RCC 7860 (cell line): ENCODE measurements at regions not wholly inside any gene's neighbourhood (a gene's known extent, or its start where the extent isn't known, plus 50 kb on each side); places are given as distances from the start of the nearest gene placed in this dataset.

Source experiments
- DNase-seq: peaks from one replicate; pipeline ENCODE4 v3.0.0-alpha.2; 2015; ENCODE audit warnings: low spot score
- FAIRE-seq: peaks from 2 replicates; lab custom pipeline; 2012; peaks lifted over from hg19 to GRCh38; lab: Jason Lieb, UNC

DNA sequence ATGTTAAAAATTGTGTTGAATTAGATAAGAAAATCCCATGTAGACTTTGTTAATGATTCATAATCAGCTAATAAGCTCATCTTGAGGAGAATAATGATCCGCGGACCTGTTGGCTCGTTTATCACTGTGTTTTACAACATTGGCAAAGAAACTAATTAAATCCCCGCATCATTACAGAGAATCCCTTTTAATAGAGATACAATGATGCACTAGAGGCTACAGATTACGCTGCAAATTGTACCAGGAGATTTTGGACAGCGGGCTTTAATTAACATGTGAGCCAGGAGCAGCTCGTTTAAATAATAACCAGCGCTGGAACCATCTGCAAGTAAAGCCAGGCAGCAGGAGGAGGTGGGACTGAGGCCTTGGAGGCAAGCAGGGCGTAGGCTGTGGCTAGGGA, 280.3 kb upstream of the POU3F1 start:
- FAIRE-seq (no peak), DNase-seq (no peak)

DNA sequence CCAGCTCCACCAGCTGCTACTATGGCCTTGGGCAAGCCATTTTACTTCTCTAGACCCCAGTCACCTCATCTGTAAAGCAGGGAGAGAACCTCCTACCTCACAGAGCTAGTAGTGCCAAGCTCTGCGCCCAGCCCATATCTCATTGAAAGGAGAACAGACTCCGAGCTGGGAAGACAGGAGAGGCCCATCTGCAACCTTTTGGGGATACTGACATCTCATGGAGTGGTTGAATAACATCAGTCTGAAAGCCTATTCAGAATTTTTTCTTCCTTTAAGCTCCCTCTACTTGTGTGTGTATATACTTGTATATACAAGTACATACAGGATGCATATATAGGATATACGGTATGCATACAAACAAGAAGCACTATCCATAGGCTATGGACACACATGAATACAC, 279.5 kb upstream of the POU3F1 start:
- FAIRE-seq = no peak

DNA sequence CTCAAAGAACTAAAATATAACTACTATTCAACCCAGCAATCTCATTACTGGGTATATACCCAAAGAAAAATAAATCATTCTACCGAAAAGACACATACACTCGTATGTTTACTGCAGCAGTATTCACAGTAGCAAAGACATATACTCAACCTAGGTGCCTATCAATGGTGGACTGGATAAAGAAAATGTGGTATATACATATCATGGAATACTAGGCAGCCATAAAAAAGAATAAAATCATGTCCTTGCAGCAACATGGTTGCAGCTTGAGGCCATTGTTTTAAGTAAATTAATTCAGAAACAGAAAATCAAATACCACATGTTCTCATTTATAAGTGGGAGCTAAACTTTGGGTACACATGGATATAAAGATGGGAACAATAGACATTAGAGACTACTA, 266.2 kb upstream of the POU3F1 start:
- no peak for DNase-seq
- no peak for FAIRE-seq

More for the DNA sequence above, 279.5 kb upstream of the POU3F1 start:
- no peak for DNase-seq

DNA sequence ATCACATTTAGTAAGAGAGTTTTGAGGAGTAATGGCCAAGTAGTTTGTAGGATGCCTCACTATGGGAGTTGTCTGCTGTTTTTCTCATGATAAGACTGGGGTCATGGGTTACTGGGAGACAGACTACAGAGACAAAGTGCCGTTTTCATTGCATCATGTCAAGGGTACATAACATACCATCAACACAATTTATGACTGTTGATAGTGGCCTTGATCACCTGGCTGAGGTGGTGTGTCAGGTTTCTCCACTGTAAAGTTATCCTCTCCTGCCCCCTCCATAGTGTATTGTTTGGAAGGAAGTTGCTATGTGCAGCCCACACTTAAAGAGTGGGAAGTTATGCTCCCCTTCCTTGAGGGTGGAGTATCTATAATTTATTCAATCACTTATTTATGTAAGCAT, 263.5 kb upstream of the POU3F1 start:
- DNase-seq = no peak
- no peak for FAIRE-seq

DNA sequence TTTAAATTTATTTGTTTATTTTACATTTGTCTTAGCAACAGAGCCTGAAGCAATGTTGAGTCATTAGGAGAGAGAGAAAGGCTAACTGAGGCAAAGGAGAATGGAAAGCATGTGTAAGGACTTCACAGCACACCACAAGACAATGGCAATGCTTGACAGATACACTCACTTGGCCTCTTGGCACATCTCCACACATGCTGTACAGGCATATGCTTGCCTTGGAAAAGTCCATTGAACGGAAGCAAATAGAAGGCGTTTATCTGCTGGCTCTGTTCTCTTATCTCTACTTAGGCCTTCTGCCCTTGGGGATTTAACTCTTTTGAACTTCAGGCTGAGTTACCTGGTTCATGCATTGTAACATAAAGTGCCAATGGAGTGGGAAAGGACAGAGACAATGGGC, 262.2 kb upstream of the POU3F1 start:
- FAIRE-seq (no peak), DNase-seq (no peak)

DNA sequence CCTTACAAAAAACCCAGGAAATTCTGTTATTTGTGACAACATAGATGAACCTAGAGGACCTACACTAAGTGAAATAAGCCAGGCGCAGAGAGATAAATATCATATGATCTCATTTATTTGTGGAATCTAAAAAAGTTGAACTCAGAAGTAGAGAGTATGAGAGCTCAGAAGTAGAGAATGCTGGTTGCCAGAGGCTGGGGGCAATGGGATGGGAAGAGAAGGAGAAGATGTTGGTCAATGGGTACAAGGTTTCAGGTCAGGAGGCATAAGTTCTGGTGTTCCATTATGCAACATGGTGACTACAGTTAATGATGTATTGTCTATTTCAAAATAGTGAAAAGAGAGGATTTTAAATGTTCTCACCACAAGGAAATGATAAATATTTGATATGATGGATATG, 259.1 kb upstream of the POU3F1 start:
- DNase-seq (no peak), FAIRE-seq (no peak)

DNA sequence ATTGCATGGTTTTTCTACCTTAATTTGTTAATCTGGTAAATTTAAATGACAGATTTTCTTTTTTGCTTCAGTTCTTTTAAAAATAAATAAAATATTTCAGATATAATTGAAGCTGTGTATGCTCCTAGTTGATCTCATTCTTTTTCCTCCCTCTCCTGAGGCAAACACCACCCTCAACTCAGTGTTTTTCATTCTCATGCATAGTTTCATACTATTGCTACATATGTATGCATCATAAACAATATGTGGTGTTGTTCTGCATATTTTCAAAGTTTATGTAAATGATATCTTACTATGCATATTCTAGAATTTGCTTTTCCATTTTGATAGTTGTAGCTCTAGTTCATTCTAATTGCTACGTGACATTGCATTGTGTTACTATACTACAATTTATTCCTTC, 257.2 kb upstream of the POU3F1 start:
- no peak for FAIRE-seq
- no peak for DNase-seq

DNA sequence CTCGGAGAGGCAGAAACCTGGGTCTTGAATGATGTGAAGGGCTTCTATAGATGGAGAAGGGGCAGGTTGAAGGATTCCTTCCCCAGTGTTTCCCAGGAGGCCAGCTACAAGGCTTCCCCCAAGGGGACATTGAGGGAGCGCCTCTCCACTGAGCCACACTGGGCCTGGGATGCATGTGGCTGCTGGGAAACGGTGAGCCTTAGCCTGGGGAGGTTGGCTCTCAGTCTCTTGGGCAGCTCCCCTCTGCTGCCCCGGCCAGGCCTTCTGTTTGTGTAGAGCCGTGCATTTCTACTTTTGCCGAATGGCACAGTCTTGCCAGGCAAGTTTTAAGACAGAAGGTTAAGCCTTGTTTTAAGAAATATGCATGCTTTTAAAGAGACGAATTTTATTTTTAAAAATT, 254.4 kb upstream of the POU3F1 start:
- FAIRE-seq = no peak
- DNase-seq = no peak

DNA sequence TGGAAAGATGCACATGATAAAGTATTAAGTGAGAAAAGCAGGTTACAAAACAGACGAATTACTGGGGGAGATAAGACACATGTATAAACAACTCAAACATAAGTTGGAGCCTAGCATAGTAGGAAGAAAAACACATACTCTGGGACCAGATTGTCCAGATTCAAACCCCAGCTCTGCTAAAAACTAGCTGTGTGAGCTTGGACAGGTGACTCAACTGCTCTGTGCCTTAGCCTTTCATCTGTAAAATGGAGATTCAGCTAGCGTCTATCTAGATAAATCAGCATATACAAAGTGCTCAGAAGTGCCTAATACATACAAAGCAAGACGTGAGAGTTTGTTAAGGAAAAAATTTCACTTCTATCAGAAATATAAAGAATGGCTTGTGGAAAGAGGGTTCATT, 254.0 kb upstream of the POU3F1 start:
- FAIRE-seq = no peak
- DNase-seq = no peak

DNA sequence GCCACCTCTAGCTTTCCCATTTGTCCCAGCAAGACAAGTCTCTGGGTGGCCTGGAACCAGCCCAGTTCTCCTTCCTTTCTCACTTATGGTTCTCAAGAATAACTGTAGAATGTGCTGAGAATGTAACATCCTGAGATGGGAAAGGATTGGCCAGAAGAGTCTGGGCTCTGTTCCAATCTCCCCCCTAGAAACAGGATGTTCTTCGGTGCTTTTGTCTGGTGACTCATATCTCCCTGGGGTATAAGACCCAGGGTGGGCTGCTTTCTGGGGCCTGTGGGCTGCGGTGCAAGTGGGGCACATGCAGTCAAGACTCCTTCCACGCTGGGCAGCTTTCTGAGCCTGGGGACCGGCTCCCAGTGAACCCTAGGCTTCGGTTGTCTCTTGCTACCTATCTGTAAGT, 251.2 kb upstream of the POU3F1 start:
- no peak for DNase-seq
- no peak for FAIRE-seq

DNA sequence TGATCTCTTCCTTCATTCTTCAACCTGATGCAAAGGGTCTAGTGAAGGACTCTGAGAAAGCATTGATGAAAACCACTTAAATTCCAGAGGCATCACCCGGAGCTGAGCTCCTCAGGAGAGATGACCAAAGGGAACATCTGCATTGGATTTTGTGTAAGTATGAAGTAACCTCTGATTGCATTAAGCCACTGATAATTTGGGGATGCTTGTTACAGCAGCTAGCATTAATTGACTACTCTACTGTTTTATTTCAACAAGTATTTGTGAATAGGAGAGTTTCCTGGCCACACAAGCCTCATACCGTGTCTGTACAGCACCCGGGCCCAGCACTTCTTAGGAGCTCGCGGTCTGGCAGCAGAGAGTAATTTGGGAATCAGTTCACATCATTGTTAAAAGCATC, 250.7 kb upstream of the POU3F1 start:
- no peak for FAIRE-seq

DNA sequence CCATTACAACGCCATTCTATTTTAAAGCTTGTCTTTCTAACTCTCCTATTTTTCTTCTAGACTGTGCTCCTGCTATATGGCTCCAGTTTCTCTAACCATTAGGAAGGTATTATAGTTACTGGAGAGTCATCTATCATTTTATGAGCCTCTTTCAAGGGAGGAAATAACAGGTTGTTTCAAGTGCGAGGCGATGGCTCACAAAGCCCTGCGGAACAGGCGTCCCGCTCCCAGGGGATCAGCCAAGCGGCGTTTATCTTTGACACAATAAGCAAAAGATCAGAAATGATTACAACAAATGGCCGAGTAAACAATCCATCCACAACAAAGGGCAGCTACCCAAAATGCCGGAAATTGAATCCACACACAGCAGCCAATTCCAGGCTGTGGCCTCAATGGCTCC, 249.5 kb upstream of the POU3F1 start:
- no peak for FAIRE-seq
- DNase-seq = no peak

More for the DNA sequence above, 250.7 kb upstream of the POU3F1 start:
- DNase-seq = no peak

DNA sequence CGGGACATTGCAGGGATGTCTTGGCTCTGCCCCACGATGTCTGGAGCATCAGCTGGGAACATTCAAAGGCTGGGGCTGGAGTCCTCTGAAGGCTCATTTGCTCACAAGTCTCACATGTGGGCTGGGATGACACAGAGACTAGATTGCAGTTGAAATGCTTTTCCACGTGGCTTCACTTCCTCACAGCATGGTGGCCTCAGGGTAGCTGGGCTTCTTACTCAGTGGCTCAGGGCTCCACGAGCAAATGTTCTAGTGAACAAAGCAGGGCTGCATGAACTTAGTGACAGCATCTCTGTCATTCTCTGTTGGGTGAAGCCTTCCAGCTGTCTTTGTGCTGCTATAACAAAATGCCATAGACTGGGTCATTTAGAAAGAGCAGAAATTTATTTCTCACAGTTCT, 247.0 kb upstream of the POU3F1 start:
- DNase-seq (no peak), FAIRE-seq (no peak)

DNA sequence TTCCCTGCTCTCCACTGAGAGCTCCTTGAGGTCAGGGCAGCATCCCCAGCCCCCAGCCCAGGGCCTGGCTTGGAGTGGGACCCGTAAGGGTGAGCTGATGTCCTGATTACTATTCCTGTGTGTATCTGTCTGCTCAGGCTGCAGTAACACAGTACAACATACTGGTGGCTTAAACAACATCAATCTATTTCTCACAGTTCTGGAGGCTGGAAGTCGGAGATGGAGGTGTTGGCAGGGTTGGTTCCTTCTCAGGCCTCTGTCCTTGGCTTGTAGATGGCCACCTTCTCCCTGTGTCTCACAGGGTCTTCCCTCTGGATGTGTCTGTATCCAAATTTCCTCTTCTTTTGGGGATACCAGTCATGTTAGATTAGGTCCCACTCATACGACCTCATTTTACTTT, 246.4 kb upstream of the POU3F1 start:
- no peak for DNase-seq
- FAIRE-seq = no peak

DNA sequence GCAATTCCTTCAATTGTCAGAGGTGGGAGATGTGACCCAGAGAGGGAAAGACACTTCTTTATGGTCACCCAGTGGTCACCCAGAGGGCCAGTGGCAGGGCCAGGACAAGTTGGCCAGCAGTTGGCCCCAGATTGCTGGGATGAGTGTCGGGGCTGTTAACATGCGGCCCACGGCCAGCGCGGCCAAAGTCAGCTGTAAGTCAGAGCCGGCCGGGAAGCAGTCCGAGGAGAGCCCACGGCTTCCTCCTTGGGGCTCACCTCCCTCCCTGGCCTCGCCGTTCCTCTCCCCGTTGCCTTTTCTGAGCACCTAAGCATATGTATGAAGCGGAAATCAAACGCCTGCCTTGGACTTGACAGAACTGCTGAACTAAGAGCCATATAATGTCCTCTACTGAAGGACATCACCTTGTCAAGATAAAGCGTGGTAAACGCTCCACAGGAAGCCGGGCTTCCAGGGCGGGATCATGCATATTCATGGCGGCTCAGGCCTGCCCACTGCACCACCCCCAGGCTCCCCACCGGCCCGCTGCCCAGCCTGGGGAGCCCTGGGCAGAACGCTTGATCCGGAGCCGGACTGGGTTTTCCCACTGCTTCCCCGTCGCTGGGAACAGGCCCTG, 245.4 kb upstream of the POU3F1 start:
- no peak for DNase-seq
- FAIRE-seq = no peak

DNA sequence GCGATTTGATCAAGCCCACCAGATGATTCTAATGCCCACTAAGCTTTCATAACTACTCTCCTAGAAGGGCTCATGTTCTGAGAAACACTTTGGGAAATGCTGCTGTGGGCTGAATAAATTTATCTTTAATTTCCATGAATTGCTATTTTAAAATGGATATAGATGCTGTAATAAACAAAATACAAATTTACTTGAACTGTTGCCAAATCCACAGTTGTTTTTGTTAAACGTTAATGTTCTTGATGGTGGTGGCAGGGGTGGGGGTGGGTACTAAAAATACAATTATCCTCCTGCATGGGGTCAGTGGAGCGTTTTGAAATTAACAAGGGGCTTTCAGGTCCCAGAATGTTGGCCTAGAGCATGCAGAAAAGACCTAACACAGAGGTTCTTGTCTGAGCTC, 244.7 kb upstream of the POU3F1 start:
- no peak for FAIRE-seq
- no peak for DNase-seq

DNA sequence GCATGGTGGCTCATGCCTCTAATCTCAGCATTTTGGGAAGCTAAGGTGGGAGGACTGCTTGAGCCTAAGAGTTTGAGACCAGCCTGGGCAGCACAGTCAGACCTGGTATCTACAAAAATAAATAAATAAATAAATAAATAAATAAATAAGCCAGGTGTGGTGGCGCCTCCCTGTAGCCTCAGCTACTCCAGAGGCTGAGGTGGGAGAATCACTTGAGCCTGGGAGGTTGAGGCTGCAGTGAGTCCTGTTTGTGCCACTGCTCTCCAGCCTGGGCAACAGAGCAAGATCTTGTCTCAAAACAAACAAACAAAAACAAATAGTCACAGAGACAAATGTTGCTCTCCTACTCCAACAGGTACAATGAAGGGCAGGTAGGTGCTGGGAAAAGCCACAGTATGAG, 242.4 kb upstream of the POU3F1 start:
- FAIRE-seq (no peak), DNase-seq (no peak)

DNA sequence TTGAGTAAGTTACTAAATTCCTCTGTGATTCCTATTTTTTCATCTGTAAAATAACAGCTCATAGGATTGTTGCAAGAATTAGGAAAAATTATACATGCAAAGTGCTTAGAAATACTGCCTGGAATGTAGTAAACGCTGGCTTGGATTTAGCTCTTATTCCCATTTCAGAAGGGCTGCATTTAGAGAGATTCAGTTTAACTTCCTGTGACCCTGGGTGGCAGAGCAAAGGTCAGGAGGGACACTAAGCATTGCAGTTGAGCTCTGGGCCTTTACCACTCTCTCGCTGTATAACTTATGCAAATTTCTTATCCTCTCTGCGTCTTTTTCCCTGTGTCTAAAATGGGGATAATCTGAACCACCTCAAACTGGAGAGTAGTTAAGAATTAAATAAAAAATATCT, 241.0 kb upstream of the POU3F1 start:
- no peak for DNase-seq
- no peak for FAIRE-seq

DNA sequence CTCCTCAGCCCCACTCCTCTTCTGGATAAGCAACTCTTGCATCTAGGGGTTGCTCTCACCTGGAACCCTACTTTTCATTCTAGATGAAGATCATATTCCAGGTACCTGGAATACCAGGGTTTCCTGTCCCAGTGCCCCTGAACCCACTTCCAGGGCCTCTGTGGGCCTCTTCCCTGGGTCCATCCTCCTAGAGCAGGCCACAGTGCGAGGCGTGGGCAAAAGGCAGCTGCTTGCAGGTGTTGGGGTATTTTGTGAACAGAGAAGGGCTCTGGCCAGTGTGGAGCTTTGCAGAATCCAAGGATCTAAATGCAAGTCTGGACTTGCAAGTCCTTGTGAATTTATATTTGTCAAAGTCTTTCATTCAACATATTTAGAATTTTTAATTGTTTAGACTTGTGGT, 240.4 kb upstream of the POU3F1 start:
- FAIRE-seq (no peak), DNase-seq (no peak)

DNA sequence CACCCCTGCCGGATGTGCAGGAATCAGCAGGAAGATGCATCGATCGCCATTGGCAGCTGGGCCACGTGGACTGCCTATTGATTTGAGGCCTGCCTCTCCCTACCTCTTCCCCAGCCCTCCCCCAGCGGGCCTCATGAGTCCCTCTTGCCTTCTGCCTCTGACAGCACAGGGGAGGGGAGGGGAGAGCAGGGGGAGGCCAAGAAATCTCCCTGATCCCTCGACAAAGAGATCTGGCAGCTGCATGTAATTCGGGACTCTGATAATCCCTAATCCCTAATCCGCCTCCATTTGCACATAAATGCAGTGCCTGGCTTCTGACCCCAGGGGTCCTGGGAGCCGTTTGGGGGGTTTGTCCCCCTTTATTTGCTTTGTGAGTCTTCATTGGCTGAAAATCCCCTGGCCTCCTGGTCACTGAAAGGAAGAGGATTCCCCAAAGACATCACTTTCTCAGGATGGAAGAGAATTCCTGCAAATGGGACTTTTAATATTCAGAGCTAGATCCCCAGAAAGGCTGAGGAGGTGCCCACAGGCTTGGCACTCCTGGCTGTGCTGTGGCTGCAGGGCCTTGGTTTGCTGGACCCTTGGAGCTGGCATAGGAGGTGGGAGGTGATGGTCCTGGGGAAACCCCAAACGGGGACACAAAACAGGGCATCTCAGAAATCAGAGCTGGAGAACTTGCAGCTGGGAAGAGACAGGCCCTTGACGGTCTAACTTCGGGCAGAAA, 239.4 kb upstream of the POU3F1 start:
- DNase-seq (no peak), FAIRE-seq (no peak)

DNA sequence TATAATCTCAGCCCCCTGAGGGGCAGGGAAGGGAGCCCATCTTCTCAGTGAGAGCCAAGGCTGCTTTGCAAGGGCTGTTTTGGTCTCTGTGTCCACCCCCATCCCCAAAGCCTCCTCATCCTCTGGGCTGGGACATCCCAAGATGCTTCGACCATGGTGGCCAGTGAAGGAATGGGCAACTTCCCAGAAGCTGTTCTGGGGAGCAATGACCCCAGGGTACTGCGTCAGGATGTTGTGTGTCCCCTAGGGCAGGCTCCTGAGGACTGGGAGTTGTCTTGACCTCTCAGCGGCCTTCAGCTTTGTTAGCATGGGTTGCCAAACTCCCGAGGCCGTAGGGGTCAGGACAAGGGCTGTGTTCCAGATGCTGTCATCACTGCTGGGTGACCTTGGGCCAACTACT, 238.4 kb upstream of the POU3F1 start:
- FAIRE-seq (no peak), DNase-seq (no peak)

DNA sequence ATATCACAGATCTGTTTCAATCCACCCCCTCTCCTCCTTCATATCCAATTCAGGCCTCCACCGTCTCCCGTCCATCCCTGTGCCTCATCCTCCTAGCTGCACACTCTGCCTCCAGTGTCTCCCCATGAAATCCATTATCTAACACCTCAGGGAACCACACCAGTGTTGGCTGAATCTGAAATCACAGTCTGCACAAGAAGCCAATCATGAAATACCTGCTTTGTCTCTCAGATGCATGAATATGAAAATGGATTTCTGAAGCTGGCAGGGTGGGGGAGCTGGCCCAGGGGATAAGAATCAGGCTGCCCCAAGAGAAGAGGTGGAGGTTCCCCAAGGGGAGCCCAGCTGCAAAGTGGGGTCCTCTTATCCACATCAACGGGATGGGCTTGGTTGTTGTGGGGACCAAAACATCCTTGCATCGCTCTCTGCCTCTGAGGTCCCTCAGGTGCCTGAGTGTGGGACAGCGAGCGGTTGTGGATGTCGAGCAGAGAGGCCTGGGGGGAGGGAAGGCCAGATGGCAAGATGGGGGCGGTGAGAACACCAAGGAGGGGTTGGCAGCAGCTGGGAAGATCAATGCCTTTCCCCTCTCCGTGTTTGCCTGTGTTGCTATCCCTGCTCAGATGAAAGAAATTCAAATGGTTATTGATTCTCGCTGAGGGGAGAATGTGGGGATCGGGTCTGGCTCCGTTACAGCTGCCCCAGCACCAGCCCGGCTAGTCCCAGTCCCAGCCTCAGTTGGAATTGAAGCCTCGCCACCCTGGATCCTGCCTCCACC, 237.3 kb upstream of the POU3F1 start:
- FAIRE-seq = no peak
- DNase-seq = no peak
